Fibroblast of pulmonary artery (primary cell): ENCODE measurements at regions not wholly inside any gene's neighbourhood (a gene's known extent, or its start where the extent isn't known, plus 50 kb on each side); places are given as distances from the start of the nearest gene placed in this dataset.

Source experiments
- DNase-seq: peaks from one replicate; pipeline ENCODE4 v3.0.0-alpha.2; 2010; ENCODE audit warnings: low read depth
- H3K4me3 ChIP-seq: replicated peaks from 2 replicates; pipeline ENCODE4 v1.5.1; 2011; ENCODE audit warnings: low read depth, mild to moderate bottlenecking, control low read depth, low read length, moderate library complexity
- CTCF ChIP-seq: IDR thresholded peaks from 2 replicates; pipeline ENCODE4 v1.5.1; 2011; ENCODE audit warnings: mild to moderate bottlenecking, control low read depth, low read length, inconsistent platforms; ENCODE audit errors: missing control alignments

- DNase-seq: no peak
- no peak for TF ChIP-seq CTCF
- H3K4me3 ChIP-seq: no peak overlapping the region
Measured at GRCh38 chr3:181952929-181953328, 241.2 kb downstream of the SOX2 start.

- no peak for TF ChIP-seq CTCF
- no peak overlapping the region for H3K4me3 ChIP-seq
- DNase-seq: no peak
Measured at GRCh38 chr3:181955566-181955965, 243.8 kb downstream of the SOX2 start.

GRCh38 chr3:181956122-181956521 lies 244.4 kb downstream of the SOX2 start:
- H3K4me3 ChIP-seq: no peak overlapping the region
- TF ChIP-seq CTCF: no peak
- no peak for DNase-seq

GRCh38 chr3:181966393-181966792 lies 254.7 kb downstream of the SOX2 start:
- TF ChIP-seq CTCF: no peak
- H3K4me3 ChIP-seq: no peak overlapping the region

GRCh38 chr3:181969925-181970324 lies 258.2 kb downstream of the SOX2 start:
- TF ChIP-seq CTCF: no peak
- H3K4me3 ChIP-seq: no peak overlapping the region
- DNase-seq: no peak

More at GRCh38 chr3:181966393-181966792, 254.7 kb downstream of the SOX2 start:
- no peak for DNase-seq

GRCh38 chr3:181971424-181971823 lies 259.7 kb downstream of the SOX2 start:
- no peak for DNase-seq
- no peak for TF ChIP-seq CTCF
- no peak overlapping the region for H3K4me3 ChIP-seq

GRCh38 chr3:181974198-181974597 lies 262.5 kb downstream of the SOX2 start:
- TF ChIP-seq CTCF: no peak
- DNase-seq: no peak
- H3K4me3 ChIP-seq: no peak overlapping the region
